Calu3 (cell line): ENCODE measurements at regions not wholly inside any gene's neighbourhood (a gene's known extent, or its start where the extent isn't known, plus 50 kb on each side); places are given as distances from the start of the nearest gene placed in this dataset.
"Not testable (repeated sequence)": the region's sequence is repeated elsewhere in the genome, so short reads cannot be mapped to it uniquely, and the experiment has no call there.

Experiments used
- BruUV-seq: library from RNA; stranded (reverse); fragments of 400-500 nt; replicated peaks from 2 replicates; lab custom pipeline; 2021; lab: Mats Ljungman, UMichigan
- CTCF ChIA-PET: fragments of 300-600 bp; sonication (Branson Sonifier 250); formaldehyde crosslinking; loops from one replicate; lab custom pipeline; 2022; ENCODE audit warnings: antibody characterized with exemption; lab: Charles Lee
- DNase-seq: peaks from one replicate; pipeline ENCODE4 v3.0.0; 2022
- H3K27ac Mint-ChIP-seq: one replicate; pipeline ENCODE4 v1.8.0; 2022; ENCODE audit warnings: mixed read lengths; ENCODE audit not compliant: unreplicated experiment
- H3K27me3 Mint-ChIP-seq: one replicate; pipeline ENCODE4 v1.8.0; 2022; ENCODE audit warnings: mixed read lengths; ENCODE audit not compliant: unreplicated experiment
- H3K36me3 Mint-ChIP-seq: one replicate; pipeline ENCODE4 v1.8.0; 2022; ENCODE audit warnings: mild to moderate bottlenecking, moderate library complexity, mixed read lengths; ENCODE audit not compliant: insufficient read depth, unreplicated experiment
- H3K4me1 Mint-ChIP-seq: one replicate; pipeline ENCODE4 v1.8.0; 2022; ENCODE audit warnings: mild to moderate bottlenecking, low read depth, mixed read lengths; ENCODE audit not compliant: unreplicated experiment
- H3K4me3 Mint-ChIP-seq: one replicate; pipeline ENCODE4 v1.8.0; 2022; ENCODE audit warnings: mild to moderate bottlenecking, low read depth, moderate library complexity, mixed read lengths; ENCODE audit not compliant: unreplicated experiment
- H3K9me3 Mint-ChIP-seq: one replicate; pipeline ENCODE4 v1.8.0; 2022; ENCODE audit warnings: low read depth, mixed read lengths; ENCODE audit not compliant: unreplicated experiment
- intact Hi-C: fragments of 100-400 bp; cut with micrococcal nuclease; formaldehyde crosslinking; loops from one replicate; pipeline ENCODE4 v1.10.0; 2022; ENCODE audit not compliant: unreplicated experiment
- TF ChIP-seq, protein P1 (sequence below): fragments of 200-600 bp; IDR thresholded peaks from one replicate; pipeline ENCODE4 v1.8.0; 2022; ENCODE audit warnings: antibody characterized with exemption; ENCODE audit not compliant: unreplicated experiment

DNA sequence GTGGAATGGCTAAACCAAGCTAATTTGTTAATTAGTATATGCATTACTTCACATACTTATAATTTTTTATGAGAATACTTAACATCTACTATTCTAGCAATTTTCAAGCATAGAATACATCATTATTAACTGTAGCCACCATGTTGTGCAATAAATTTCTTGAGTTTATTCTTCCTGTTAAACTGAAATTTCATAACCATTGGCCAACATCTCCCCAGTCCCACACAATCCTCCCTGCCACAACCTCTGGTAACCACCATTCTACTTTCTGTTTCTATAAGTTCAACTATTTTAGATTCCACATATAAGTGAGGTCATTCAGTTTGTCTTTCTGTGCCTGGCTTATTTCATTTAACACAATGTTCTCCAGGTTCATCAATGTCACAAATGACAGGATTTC is 208.5 kb downstream of the PPP4R3C start:
- no peaks in the 10 kb centered on the region for H3K4me1 Mint-ChIP-seq
- no TSS peak for BruUV-seq
- CTCF ChIA-PET, result no interaction called here
- no peaks in the 10 kb centered on the region for H3K36me3 Mint-ChIP-seq
- peaks cover 2% of the 10 kb centered on the region for H3K9me3 Mint-ChIP-seq
- DNase-seq, result no peak
- H3K27ac Mint-ChIP-seq, result no peak overlapping the region
- TF ChIP-seq, protein P1, sequence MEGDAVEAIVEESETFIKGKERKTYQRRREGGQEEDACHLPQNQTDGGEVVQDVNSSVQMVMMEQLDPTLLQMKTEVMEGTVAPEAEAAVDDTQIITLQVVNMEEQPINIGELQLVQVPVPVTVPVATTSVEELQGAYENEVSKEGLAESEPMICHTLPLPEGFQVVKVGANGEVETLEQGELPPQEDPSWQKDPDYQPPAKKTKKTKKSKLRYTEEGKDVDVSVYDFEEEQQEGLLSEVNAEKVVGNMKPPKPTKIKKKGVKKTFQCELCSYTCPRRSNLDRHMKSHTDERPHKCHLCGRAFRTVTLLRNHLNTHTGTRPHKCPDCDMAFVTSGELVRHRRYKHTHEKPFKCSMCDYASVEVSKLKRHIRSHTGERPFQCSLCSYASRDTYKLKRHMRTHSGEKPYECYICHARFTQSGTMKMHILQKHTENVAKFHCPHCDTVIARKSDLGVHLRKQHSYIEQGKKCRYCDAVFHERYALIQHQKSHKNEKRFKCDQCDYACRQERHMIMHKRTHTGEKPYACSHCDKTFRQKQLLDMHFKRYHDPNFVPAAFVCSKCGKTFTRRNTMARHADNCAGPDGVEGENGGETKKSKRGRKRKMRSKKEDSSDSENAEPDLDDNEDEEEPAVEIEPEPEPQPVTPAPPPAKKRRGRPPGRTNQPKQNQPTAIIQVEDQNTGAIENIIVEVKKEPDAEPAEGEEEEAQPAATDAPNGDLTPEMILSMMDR, result no peak
- intact Hi-C loops, result no loop called here
- H3K4me3 Mint-ChIP-seq, result no peak overlapping the region
- H3K27me3 Mint-ChIP-seq, result no peaks in the 10 kb centered on the region

DNA sequence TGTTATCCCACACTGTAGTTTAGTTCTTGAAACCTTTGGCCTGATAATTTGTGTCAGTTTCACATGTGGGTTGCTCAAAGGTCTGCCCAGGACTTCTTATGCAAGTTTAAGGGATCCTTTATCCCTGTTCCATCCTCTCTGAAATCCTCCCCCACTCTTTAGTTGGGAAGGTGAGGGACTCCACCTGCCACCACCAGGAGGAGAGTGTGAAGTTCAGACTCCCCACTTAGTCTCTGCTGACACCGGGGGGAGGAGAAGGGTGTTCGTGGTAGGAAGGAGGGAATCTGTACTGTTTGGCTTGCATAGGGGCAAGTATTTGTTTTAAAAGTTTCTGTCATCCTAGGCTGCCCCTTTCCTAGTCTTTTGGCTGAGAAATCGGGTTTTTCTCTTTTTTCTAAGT is 211.8 kb downstream of the PPP4R3C start:
- Mint-ChIP-seq H3K4me1 (no peaks in the 10 kb centered on the region), H3K27ac (no peak overlapping the region), H3K9me3 (no peaks in the 10 kb centered on the region), H3K27me3 (no peaks in the 10 kb centered on the region), H3K4me3 (no peak overlapping the region), H3K36me3 (no peaks in the 10 kb centered on the region)
- intact Hi-C loops, result no loop called here
- TF ChIP-seq, protein P1, result no peak
- CTCF ChIA-PET, result no interaction called here
- DNase-seq, result no peak
- BruUV-seq, result no TSS peak

DNA sequence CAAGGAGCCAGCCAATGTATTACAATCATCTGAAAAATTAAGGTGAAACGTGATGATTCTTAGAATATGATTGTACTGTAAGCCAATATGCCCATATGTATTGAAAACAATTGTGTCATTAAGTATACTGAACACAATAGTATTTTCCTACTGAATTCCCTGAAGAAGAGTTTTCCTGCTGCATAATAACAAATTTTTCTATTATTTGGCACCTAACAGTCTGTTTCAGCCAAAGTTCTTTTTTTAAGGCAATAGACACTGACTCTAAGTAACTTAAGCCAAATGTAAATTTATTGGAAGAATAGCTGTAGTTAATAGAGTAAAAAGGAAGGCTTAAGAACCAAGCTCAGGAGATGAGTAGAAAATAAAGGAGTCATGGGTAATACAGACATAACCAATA is 220.6 kb downstream of the PPP4R3C start:
- intact Hi-C loops, result no loop called here
- Mint-ChIP-seq H3K27ac (no peak overlapping the region), H3K9me3 (no peaks in the 10 kb centered on the region), H3K4me3 (no peak overlapping the region), H3K4me1 (no peaks in the 10 kb centered on the region), H3K36me3 (peaks cover 5% of the 10 kb centered on the region), H3K27me3 (no peaks in the 10 kb centered on the region)
- DNase-seq, result no peak
- TF ChIP-seq, protein P1, result no peak
- CTCF ChIA-PET, result no interaction called here
- BruUV-seq, result no TSS peak

DNA sequence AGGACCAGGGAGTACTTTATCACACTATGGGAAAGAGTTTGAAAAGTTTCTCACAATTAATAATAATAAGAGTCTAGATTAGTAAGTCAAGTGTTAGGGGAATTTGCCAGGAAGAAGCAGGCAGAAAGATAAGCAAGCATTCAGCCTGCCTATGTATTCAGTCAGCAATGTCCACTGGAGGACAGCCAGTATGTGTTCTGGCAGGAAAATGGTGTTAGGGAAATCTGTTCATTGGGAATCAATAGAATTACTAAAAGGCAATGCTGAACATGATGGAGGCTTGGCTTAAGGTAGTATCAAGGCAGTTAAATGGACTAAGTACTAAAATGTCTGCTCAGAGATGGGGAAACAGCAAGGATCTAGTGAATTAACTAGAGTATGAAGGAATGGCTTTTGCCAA is 221.2 kb downstream of the PPP4R3C start:
- TF ChIP-seq, protein P1, result no peak
- Mint-ChIP-seq H3K27ac (no peak overlapping the region), H3K4me1 (no peaks in the 10 kb centered on the region), H3K36me3 (peaks cover 5% of the 10 kb centered on the region), H3K4me3 (no peak overlapping the region), H3K9me3 (no peaks in the 10 kb centered on the region), H3K27me3 (no peaks in the 10 kb centered on the region)
- intact Hi-C loops, result no loop called here
- CTCF ChIA-PET, result no interaction called here
- BruUV-seq, result no TSS peak
- no peak for DNase-seq

DNA sequence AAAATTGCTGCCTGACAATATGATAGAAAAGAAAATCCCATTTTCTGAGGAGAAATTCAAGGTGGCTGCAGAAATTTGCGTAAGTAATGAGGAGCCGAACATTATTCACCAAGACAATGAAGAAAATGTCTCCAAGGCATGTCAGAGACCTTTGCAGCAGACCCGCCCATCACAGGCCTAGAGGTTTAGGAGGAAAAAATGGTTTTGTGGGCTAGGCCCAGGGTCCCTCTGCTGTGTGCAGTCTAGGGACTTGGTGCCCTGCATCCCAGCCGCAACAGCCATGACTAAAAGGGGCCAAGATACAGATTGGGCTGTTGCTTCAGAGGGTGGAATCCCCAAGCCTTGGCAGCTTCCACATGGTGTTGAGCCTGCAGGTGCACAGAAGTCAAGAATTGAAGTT is 223.1 kb downstream of the PPP4R3C start:
- intact Hi-C loops, BruUV-seq, DNase-seq, H3K4me3 Mint-ChIP-seq, H3K9me3 Mint-ChIP-seq, H3K27ac Mint-ChIP-seq, CTCF ChIA-PET, H3K4me1 Mint-ChIP-seq, H3K36me3 Mint-ChIP-seq, H3K27me3 Mint-ChIP-seq: not testable (repeated sequence)
